ENCODE measurements at regions not wholly inside any gene's neighbourhood (a gene's known extent, or its start where the extent isn't known, plus 50 kb on each side); places are given as distances from the start of the nearest gene placed in this dataset.

DNA sequence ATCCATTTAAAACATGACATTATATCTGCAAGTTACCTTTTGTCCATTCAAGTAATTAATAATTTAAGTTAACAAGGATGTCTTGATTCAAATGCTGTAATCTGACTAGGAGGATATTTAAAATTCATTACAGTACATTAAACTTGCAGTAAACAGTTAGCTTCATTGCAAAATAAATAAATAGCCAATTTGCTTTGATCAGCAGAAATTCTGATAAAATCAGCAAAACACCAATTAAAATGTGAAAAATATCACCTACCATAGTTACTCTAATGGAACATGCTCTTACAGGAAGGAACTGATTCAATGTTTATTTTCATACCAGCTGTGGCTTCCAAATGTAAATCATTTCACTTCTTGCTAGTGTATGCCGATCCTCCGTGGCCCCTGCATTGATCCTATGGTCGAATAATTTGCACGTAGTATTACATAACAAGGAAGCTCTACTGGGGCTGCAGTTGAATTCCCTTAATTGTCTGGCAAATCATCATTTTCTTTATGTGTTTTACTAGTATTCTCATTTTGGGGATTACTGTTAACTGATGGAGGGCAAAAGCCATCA is 150.7 kb downstream of the FOXB1 start:
- TF ChIP-seq, protein P1, sequence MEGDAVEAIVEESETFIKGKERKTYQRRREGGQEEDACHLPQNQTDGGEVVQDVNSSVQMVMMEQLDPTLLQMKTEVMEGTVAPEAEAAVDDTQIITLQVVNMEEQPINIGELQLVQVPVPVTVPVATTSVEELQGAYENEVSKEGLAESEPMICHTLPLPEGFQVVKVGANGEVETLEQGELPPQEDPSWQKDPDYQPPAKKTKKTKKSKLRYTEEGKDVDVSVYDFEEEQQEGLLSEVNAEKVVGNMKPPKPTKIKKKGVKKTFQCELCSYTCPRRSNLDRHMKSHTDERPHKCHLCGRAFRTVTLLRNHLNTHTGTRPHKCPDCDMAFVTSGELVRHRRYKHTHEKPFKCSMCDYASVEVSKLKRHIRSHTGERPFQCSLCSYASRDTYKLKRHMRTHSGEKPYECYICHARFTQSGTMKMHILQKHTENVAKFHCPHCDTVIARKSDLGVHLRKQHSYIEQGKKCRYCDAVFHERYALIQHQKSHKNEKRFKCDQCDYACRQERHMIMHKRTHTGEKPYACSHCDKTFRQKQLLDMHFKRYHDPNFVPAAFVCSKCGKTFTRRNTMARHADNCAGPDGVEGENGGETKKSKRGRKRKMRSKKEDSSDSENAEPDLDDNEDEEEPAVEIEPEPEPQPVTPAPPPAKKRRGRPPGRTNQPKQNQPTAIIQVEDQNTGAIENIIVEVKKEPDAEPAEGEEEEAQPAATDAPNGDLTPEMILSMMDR (conservative IDR thresholded peaks at IDR 0.05; ENCODE audit: low read depth, low read length), result no peak
- TF ChIP-seq EZH2 (IDR thresholded peaks at IDR 0.05; ENCODE audit: low read length, unreplicated experiment), result no peak

Data from PC-3 (cell line).